ENCODE measurements at regions not wholly inside any gene's neighbourhood (a gene's known extent, or its start where the extent isn't known, plus 50 kb on each side); places are given as distances from the start of the nearest gene placed in this dataset.

DNA sequence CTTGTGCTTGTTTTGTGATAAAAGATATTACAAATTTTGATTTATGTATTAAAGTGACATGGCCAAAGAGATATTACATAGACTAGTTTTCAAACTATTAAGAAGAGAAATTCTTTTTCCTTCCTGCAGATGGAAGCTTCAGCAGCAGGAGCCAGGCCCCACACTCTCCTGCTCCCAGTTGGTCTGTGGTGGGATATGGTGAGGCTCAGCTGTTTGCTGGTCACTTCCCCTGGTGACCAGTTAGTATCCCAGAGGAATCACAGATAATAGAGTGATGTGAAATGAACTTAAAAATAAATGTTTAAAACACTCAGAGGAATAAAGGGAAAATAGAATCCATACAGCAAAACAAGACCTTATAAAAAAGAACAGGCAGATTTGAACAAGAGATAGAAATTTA is 154.7 kb downstream of the KTN1 start:
- DNase-seq (ENCODE audit: low spot score in 2 of 2): no peak
- H3K27me3 ChIP-seq: no peaks in the 10 kb centered on the region
- no peak overlapping the region for H3K4me3 ChIP-seq
- TF ChIP-seq POLR2AphosphoS5 (IDR thresholded peaks at IDR 0.05) (no peak), EP300 (IDR thresholded peaks at IDR 0.05) (no peak), POLR2A (IDR thresholded peaks at IDR 0.05) (no peak)
- TF ChIP-seq, protein P1, sequence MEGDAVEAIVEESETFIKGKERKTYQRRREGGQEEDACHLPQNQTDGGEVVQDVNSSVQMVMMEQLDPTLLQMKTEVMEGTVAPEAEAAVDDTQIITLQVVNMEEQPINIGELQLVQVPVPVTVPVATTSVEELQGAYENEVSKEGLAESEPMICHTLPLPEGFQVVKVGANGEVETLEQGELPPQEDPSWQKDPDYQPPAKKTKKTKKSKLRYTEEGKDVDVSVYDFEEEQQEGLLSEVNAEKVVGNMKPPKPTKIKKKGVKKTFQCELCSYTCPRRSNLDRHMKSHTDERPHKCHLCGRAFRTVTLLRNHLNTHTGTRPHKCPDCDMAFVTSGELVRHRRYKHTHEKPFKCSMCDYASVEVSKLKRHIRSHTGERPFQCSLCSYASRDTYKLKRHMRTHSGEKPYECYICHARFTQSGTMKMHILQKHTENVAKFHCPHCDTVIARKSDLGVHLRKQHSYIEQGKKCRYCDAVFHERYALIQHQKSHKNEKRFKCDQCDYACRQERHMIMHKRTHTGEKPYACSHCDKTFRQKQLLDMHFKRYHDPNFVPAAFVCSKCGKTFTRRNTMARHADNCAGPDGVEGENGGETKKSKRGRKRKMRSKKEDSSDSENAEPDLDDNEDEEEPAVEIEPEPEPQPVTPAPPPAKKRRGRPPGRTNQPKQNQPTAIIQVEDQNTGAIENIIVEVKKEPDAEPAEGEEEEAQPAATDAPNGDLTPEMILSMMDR (IDR thresholded peaks at IDR 0.05): no peak
- no peaks in the 10 kb centered on the region for H3K36me3 ChIP-seq
- H3K4me1 ChIP-seq: peaks cover 5% of the 10 kb centered on the region
- H3K27ac ChIP-seq: no peak overlapping the region
- H3K9me3 ChIP-seq: no peaks in the 10 kb centered on the region

DNA sequence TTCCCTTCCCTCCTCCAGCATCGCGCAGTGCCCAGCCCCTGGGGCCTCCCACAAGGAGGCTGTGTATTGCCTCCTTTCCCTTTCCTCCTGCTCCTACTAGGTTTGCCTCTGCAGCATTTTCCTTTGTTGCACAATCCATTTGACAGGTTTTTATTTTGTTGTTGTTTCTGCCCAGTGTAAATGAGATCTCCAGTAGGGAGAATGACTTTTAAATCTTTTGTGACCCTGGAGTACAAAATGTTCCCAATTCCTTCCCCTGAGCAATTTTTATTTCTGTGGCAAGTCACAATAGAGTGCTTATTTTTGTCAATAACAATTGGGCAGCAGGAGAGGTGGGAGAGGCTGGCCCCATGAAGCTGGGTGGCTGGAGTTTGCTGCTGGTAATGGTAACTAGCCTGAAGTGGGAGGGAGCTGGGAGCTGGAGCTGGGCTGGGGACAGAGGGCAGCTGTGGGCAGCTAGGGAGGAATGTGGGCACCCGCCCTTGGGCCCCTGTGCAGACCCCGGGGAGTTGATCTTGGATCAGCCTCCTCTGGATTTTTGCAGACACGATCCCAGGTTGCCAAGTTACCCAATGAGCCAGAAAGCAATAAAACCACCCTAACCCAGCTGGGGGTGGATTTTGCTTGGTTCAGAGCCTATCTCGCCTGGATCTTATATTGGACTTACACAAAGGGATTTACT is 160.1 kb downstream of the KTN1 start:
- no peaks in the 10 kb centered on the region for H3K36me3 ChIP-seq
- peaks cover 19% of the 10 kb centered on the region for H3K4me1 ChIP-seq
- H3K4me3 ChIP-seq: no peak overlapping the region
- WGBS: 56% methylated on average over 5 of the region's 6 CpGs
- no peak for TF ChIP-seq EP300 (IDR thresholded peaks at IDR 0.05)
- TF ChIP-seq POLR2AphosphoS5 (IDR thresholded peaks at IDR 0.05): no peak
- TF ChIP-seq POLR2A (IDR thresholded peaks at IDR 0.05): no peak
- TF ChIP-seq, protein P1 (IDR thresholded peaks at IDR 0.05): no peak
- DNase-seq (ENCODE audit: low spot score in 2 of 2): no peak
- peak overlapping the region; percentile 4 for H3K27ac ChIP-seq
- no peaks in the 10 kb centered on the region for H3K9me3 ChIP-seq
- no peaks in the 10 kb centered on the region for H3K27me3 ChIP-seq

DNA sequence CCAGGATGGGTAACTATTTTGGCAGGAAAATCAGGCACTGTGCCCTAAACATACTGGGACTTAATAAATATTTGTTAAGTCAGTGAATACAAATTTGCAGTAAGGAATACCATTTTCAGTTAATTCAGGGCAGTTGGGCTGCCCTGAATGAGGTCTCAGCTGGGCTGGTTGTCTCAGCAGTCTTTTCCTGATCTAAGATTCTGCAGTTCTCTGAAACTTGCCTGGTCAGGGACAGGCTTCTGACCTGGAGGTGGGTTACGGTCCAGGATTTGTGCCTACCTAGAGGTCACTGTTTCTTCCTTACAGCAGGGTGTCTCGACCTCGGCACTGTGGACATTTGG is 160.6 kb downstream of the KTN1 start:
- Histone ChIP-seq H3K9me3 (no peaks in the 10 kb centered on the region), H3K27ac (peak overlapping the region; percentile 4), H3K4me3 (no peak overlapping the region), H3K4me1 (peaks cover 19% of the 10 kb centered on the region), H3K27me3 (no peaks in the 10 kb centered on the region), H3K36me3 (no peaks in the 10 kb centered on the region)
- DNase-seq (ENCODE audit: low spot score in 2 of 2): no peak
- WGBS: 94% methylated on average over 3 of the region's 3 CpGs
- TF ChIP-seq, protein P1 (IDR thresholded peaks at IDR 0.05): no peak
- TF ChIP-seq EP300 (IDR thresholded peaks at IDR 0.05) (no peak), POLR2A (IDR thresholded peaks at IDR 0.05) (no peak), POLR2AphosphoS5 (IDR thresholded peaks at IDR 0.05) (no peak)

DNA sequence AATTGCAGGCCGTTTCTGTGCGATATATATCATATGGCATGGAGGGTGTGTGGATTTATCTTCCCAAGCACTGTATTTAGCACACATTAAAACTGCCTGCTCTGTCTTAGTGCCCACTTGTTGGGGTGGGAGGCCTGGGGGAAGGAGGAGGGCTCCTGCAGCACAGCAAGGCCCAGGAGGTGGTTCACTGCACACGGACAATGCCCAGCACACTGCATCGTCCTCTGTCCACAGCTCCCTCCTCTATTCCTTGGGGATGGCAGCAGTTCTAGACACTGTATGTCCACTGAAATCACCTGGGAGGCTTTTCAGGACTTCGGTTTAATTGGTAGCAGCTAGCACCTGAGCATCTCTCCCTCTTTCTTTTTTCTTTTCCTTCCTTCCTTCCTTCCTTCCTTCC is 161.2 kb downstream of the KTN1 start:
- no peak for DNase-seq (ENCODE audit: low spot score in 2 of 2)
- WGBS: 82% methylated on average over 5 of the region's 5 CpGs
- Histone ChIP-seq H3K36me3 (no peaks in the 10 kb centered on the region), H3K9me3 (no peaks in the 10 kb centered on the region), H3K27me3 (no peaks in the 10 kb centered on the region), H3K27ac (no peak overlapping the region), H3K4me1 (peaks cover 19% of the 10 kb centered on the region), H3K4me3 (no peak overlapping the region)
- no peak for TF ChIP-seq POLR2AphosphoS5 (IDR thresholded peaks at IDR 0.05)
- TF ChIP-seq POLR2A (IDR thresholded peaks at IDR 0.05): no peak
- TF ChIP-seq, protein P1 (IDR thresholded peaks at IDR 0.05): no peak
- TF ChIP-seq EP300 (IDR thresholded peaks at IDR 0.05): no peak

DNA sequence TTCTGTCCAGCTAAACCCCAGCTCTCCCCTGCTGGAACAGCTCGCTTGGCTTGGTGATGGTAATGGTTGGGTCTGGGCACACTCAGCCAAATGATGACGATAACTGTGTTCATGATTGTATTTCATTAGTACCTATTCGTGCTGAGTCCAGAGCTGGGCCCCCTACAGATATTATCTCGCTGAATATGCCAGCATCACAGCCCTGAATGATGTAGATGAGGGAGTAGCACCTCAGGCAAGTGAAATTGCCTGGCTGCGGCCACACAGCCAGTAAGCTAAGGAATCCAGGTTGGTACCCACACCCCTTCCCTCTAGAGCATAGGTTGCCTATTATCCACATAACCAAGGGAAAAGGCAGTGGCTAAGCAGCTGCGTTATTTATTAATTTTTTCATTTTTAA is 163.5 kb downstream of the KTN1 start:
- no peak overlapping the region for H3K27ac ChIP-seq
- H3K4me1 ChIP-seq: peaks cover 30% of the 10 kb centered on the region
- TF ChIP-seq, protein P1 (IDR thresholded peaks at IDR 0.05): no peak
- no peak for TF ChIP-seq EP300 (IDR thresholded peaks at IDR 0.05)
- H3K4me3 ChIP-seq: no peak overlapping the region
- no peaks in the 10 kb centered on the region for H3K36me3 ChIP-seq
- no peak for DNase-seq (ENCODE audit: low spot score in 2 of 2)
- H3K27me3 ChIP-seq: no peaks in the 10 kb centered on the region
- H3K9me3 ChIP-seq: no peaks in the 10 kb centered on the region
- WGBS: 95% methylated on average over 6 of the region's 6 CpGs
